Spleen (tissue), 7 donors: ENCODE measurements at regions not wholly inside any gene's neighbourhood (a gene's known extent, or its start where the extent isn't known, plus 50 kb on each side); places are given as distances from the start of the nearest gene placed in this dataset.

Source experiments
- CTCF ChIP-seq, 11 experiments: fragments of 200-600 bp in 7 of 11; fragments of 450-650 bp in 4 of 11; sonication (generic) in 4 of 11; IDR thresholded peaks in 8 of 11; conservative IDR thresholded peaks in 3 of 11; 1 replicate in 7 of 11; 2 replicates in 4 of 11; pipeline versions ENCODE4 v1.4.0 to v1.8.0; 2016 to 2021; ENCODE audit warnings: antibody characterized with exemption in 11 of 11, inconsistent platforms in 4 of 11, mild to moderate bottlenecking in 1 of 11
- POLR2A ChIP-seq, 3 donors: fragments of 450-650 bp; IDR thresholded peaks; one replicate each; pipeline ENCODE4 v1.5.1; 2017; ENCODE audit warnings: antibody characterized with exemption in 3 of 3, mild to moderate bottlenecking in 1 of 3
- POLR2AphosphoS5 ChIP-seq, 3 donors: sonication (generic); formaldehyde crosslinking; IDR thresholded peaks; one replicate each; pipeline ENCODE4 v1.5.1; 2017; ENCODE audit warnings: antibody characterized with exemption in 3 of 3
- donor health status: DM: no; HTN: no; CAD: no; lungs with moderate emphysema.
- donor health status: DM: no; HTN: no; CAD: no.
- donor health status: DM: no; HTN: no; CAD: no.

- TF ChIP-seq POLR2AphosphoS5 (IDR thresholded peaks at IDR 0.05) (no peak), CTCF (IDR thresholded peaks at IDR 0.05 in 8 of 11, conservative IDR thresholded peaks at IDR 0.05 in 3 of 11) (no peak), POLR2A (IDR thresholded peaks at IDR 0.05) (no peak)
These were observed 424.3 kb upstream of the CBLB start for GRCh38 chr3:106293161-106293560.
